GM23338 (cell line): ENCODE measurements at regions not wholly inside any gene's neighbourhood (a gene's known extent, or its start where the extent isn't known, plus 50 kb on each side); places are given as distances from the start of the nearest gene placed in this dataset.

Source experiments
- ATAC-seq: fragments of 200-7000 bp; cut with Tn5 transposase; 3 replicates; pipeline ENCODE4 v1.9.1; 2020
- DNase-seq: peaks from one replicate; pipeline ENCODE4 v3.0.0-alpha.2; 2015; ENCODE audit warnings: low spot score
- H2AFZ ChIP-seq: fragments of 200-600 bp; sonication (generic); 2 replicates; pipeline ENCODE4 v1.8.0; 2016; ENCODE audit warnings: antibody characterized with exemption, mild to moderate bottlenecking, moderate library complexity
- H3F3A ChIP-seq: fragments of 200-600 bp; sonication (generic); replicated peaks from 2 replicates; pipeline ENCODE4 v1.8.0; 2017; ENCODE audit warnings: antibody characterized with exemption, mixed run types, low read depth
- H3K27ac ChIP-seq: fragments of 200-600 bp; sonication (generic); 2 replicates; pipeline ENCODE4 v1.6.1; 2016; ENCODE audit warnings: low read depth
- H3K27me3 ChIP-seq: fragments of 200-600 bp; sonication (generic); 2 replicates; pipeline ENCODE4 v1.8.0; 2016; ENCODE audit warnings: mild to moderate bottlenecking, mixed run types, moderate library complexity; ENCODE audit not compliant: insufficient read depth
- H3K36me3 ChIP-seq: fragments of 200-600 bp; sonication (generic); 2 replicates; pipeline ENCODE4 v1.8.0; 2016; ENCODE audit warnings: mild to moderate bottlenecking; ENCODE audit not compliant: insufficient read depth
- H3K4me1 ChIP-seq: fragments of 200-600 bp; sonication (generic); 2 replicates; pipeline ENCODE4 v1.8.0; 2016; ENCODE audit warnings: mild to moderate bottlenecking, moderate library complexity; ENCODE audit not compliant: insufficient read depth
- H3K4me2 ChIP-seq: fragments of 200-600 bp; sonication (generic); 2 replicates; pipeline ENCODE4 v1.7.1; 2017; ENCODE audit warnings: mixed run types
- H3K4me3 ChIP-seq: fragments of 200-600 bp; sonication (generic); 2 replicates; pipeline ENCODE4 v1.6.1; 2016; ENCODE audit warnings: mixed run types
- H3K79me2 ChIP-seq: fragments of 200-600 bp; sonication (generic); replicated peaks from 2 replicates; pipeline ENCODE4 v1.8.0; 2017; ENCODE audit warnings: mild to moderate bottlenecking; ENCODE audit not compliant: insufficient read depth
- H3K9me2 ChIP-seq: fragments of 200-600 bp; sonication (generic); 2 replicates; pipeline ENCODE4 v1.8.0; 2017; ENCODE audit not compliant: insufficient read depth
- H4K20me1 ChIP-seq: fragments of 200-600 bp; sonication (generic); replicated peaks from 2 replicates; pipeline ENCODE4 v1.8.0; 2017; ENCODE audit warnings: mild to moderate bottlenecking; ENCODE audit not compliant: insufficient read depth
- H3K27ac Mint-ChIP-seq: 2 replicates; pipeline ENCODE4 v1.8.0; 2020; ENCODE audit warnings: inconsistent platforms, mild to moderate bottlenecking, moderate library complexity, mixed read lengths
- H3K27me3 Mint-ChIP-seq: 3 replicates; pipeline ENCODE4 v1.8.0; 2022; ENCODE audit warnings: low read depth, mild to moderate bottlenecking, moderate library complexity, mixed read lengths, inconsistent platforms; ENCODE audit not compliant: insufficient read depth, poor library complexity
- H3K36me3 Mint-ChIP-seq: 3 replicates; pipeline ENCODE4 v1.8.0; 2021; ENCODE audit warnings: low read depth, mild to moderate bottlenecking, inconsistent platforms, moderate library complexity, mixed read lengths
- H3K4me1 Mint-ChIP-seq: 3 replicates; pipeline ENCODE4 v1.8.0; 2020; ENCODE audit warnings: mild to moderate bottlenecking, inconsistent platforms, mixed read lengths
- H3K4me3 Mint-ChIP-seq: 3 replicates; pipeline ENCODE4 v1.8.0; 2021; ENCODE audit warnings: moderate library complexity, mild to moderate bottlenecking, inconsistent platforms, mixed read lengths
- H3K9me3 Mint-ChIP-seq: 3 replicates; pipeline ENCODE4 v1.8.0; 2020; ENCODE audit warnings: moderate library complexity, mild to moderate bottlenecking, inconsistent platforms, mixed read lengths
- CREB1 ChIP-seq: fragments of 250-450 bp; sonication (Bioruptor Pico); IDR thresholded peaks from 2 replicates; pipeline ENCODE4 v1.5.0; 2020; ENCODE audit warnings: low read depth, mild to moderate bottlenecking, moderate library complexity
- EZH2 ChIP-seq: fragments of 200-600 bp; sonication (generic); IDR thresholded peaks from one replicate; pipeline ENCODE4 v1.8.0; 2017; ENCODE audit warnings: antibody characterized with exemption, mild to moderate bottlenecking, low read depth; ENCODE audit not compliant: unreplicated experiment
- EZH2phosphoT487 ChIP-seq: fragments of 200-600 bp; sonication (generic); IDR thresholded peaks from one replicate; pipeline ENCODE4 v1.8.1; 2018; ENCODE audit warnings: antibody characterized with exemption; ENCODE audit not compliant: unreplicated experiment
- NANOG ChIP-seq: IDR thresholded peaks from 2 replicates; pipeline ENCODE4 v1.6.1; 2016; ENCODE audit warnings: antibody characterized with exemption, borderline replicate concordance
- TF ChIP-seq, protein P1 (sequence below): fragments of 250-450 bp; sonication (Bioruptor Pico); IDR thresholded peaks from 2 replicates; pipeline ENCODE4 v1.5.0; 2020; ENCODE audit warnings: mild to moderate bottlenecking, moderate library complexity

DNA sequence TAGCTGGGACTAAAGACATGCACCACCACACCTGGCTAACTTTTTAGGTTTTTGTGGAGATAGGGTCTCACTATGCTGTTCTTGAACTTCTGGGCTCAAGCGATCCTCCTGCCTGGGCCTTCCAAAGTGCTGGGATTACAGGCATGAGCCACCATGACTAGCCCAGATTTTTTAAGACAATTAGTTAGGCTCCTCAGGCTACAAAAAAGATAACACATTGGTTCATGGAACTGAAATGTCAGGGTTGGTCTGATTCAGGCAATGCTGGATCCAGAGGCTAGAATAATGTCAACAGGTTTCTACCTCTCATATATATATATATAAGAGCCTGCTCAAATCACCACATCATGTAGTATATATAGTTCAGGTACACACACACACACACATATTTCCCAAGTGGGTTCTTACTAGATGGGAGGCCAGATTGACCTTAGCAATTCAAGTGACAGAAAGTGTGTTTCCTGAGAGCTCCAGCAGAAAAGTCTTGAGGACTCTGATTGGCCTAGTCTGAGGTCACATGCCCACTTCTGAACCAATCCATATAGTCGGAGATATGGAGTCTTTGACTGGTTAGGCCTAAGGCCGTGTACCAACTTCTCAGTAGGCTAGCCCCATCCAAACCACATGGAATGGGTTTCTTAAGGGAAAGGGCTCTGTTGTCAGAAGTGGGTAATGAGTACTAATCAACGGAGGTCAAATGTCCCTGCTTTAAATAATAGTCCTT, 72.6 kb upstream of the LAPTM4A start (continued):
- TF ChIP-seq EZH2phosphoT487 (no peak), EZH2 (no peak), NANOG (no peak), CREB1 (no peak)
- TF ChIP-seq, protein P1, sequence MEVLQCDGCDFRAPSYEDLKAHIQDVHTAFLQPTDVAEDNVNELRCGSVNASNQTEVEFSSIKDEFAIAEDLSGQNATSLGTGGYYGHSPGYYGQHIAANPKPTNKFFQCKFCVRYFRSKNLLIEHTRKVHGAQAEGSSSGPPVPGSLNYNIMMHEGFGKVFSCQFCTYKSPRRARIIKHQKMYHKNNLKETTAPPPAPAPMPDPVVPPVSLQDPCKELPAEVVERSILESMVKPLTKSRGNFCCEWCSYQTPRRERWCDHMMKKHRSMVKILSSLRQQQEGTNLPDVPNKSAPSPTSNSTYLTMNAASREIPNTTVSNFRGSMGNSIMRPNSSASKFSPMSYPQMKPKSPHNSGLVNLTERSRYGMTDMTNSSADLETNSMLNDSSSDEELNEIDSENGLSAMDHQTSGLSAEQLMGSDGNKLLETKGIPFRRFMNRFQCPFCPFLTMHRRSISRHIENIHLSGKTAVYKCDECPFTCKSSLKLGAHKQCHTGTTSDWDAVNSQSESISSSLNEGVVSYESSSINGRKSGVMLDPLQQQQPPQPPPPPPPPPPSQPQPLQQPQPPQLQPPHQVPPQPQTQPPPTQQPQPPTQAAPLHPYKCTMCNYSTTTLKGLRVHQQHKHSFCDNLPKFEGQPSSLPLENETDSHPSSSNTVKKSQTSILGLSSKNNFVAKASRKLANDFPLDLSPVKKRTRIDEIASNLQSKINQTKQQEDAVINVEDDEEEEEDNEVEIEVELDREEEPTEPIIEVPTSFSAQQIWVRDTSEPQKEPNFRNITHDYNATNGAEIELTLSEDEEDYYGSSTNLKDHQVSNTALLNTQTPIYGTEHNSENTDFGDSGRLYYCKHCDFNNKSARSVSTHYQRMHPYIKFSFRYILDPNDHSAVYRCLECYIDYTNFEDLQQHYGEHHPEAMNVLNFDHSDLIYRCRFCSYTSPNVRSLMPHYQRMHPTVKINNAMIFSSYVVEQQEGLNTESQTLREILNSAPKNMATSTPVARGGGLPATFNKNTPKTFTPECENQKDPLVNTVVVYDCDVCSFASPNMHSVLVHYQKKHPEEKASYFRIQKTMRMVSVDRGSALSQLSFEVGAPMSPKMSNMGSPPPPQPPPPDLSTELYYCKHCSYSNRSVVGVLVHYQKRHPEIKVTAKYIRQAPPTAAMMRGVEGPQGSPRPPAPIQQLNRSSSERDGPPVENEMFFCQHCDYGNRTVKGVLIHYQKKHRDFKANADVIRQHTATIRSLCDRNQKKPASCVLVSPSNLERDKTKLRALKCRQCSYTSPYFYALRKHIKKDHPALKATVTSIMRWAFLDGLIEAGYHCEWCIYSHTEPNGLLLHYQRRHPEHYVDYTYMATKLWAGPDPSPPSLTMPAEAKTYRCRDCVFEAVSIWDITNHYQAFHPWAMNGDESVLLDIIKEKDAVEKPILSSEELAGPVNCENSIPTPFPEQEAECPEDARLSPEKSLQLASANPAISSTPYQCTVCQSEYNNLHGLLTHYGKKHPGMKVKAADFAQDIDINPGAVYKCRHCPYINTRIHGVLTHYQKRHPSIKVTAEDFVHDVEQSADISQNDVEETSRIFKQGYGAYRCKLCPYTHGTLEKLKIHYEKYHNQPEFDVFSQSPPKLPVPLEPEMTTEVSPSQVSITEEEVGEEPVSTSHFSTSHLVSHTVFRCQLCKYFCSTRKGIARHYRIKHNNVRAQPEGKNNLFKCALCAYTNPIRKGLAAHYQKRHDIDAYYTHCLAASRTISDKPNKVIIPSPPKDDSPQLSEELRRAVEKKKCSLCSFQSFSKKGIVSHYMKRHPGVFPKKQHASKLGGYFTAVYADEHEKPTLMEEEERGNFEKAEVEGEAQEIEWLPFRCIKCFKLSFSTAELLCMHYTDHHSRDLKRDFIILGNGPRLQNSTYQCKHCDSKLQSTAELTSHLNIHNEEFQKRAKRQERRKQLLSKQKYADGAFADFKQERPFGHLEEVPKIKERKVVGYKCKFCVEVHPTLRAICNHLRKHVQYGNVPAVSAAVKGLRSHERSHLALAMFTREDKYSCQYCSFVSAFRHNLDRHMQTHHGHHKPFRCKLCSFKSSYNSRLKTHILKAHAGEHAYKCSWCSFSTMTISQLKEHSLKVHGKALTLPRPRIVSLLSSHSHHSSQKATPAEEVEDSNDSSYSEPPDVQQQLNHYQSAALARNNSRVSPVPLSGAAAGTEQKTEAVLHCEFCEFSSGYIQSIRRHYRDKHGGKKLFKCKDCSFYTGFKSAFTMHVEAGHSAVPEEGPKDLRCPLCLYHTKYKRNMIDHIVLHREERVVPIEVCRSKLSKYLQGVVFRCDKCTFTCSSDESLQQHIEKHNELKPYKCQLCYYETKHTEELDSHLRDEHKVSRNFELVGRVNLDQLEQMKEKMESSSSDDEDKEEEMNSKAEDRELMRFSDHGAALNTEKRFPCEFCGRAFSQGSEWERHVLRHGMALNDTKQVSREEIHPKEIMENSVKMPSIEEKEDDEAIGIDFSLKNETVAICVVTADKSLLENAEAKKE (CRISPR knock-in tag), result no peak

DNA sequence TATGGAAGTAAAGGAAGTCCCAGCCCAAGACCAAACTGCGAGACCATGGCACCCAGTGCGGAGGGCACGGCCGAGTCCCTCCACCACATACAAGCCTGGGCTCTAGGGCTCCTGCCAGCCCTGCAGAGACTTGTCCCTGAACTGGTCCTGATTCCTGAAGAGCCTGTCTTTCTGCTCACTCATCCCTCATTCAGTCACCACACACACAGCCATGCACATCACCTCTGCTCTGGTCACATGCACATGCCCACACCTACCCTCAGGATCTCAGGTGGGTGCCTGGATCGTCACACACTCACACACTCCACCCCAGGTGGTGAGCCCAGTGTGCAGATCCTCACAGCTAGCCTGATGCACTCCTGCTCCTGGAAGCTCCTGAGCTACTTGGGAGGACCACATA, 71.4 kb upstream of the LAPTM4A start:
- H2AFZ ChIP-seq, result no peak overlapping the region
- H3K79me2 ChIP-seq, result no peaks in the 10 kb centered on the region
- no peaks in the 10 kb centered on the region for H4K20me1 ChIP-seq
- no peak for TF ChIP-seq EZH2
- Mint-ChIP-seq H3K27me3 (peaks cover 6% of the 10 kb centered on the region), H3K36me3 (no peaks in the 10 kb centered on the region; the same call in 2 of the 3 replicates), H3K4me3 (no peak overlapping the region), H3K27ac (no peak overlapping the region), H3K4me1 (no peaks in the 10 kb centered on the region), H3K9me3 (no peaks in the 10 kb centered on the region)
- H3F3A ChIP-seq, result no peaks in the 10 kb centered on the region
- H3K4me1 ChIP-seq, result no peaks in the 10 kb centered on the region
- H3K4me2 ChIP-seq, result no peak overlapping the region
- no peak overlapping the region for H3K4me3 ChIP-seq
- H3K27ac ChIP-seq, result no peak overlapping the region
- no peaks in the 10 kb centered on the region for H3K27me3 ChIP-seq
- ATAC-seq (no peak), DNase-seq (no peak)
- no peaks in the 10 kb centered on the region for H3K36me3 ChIP-seq
- no peaks in the 10 kb centered on the region for H3K9me2 ChIP-seq
